ENCODE measurements at regions not wholly inside any gene's neighbourhood (a gene's known extent, or its start where the extent isn't known, plus 50 kb on each side); places are given as distances from the start of the nearest gene placed in this dataset.

DNA sequence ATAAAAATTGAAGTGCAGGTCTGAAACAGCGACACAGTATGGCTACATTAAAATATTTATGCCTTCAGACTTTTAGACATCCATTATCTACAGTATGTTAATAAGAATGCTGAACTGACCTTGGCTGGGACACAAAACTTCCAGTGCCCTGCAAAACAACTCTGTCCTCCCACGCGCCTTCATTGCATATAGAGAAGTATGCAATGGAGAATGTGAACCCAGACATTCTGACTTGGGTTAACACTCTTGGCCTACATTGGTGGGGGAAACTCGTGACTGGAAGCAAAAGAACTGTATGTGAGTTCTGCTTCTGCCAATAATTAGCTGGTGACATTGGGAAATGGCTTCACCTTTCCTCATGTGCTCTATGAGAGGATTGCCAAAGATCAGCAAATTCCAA lies 110.5 kb upstream of the SLC24A5 start:
- TF ChIP-seq, protein P1, sequence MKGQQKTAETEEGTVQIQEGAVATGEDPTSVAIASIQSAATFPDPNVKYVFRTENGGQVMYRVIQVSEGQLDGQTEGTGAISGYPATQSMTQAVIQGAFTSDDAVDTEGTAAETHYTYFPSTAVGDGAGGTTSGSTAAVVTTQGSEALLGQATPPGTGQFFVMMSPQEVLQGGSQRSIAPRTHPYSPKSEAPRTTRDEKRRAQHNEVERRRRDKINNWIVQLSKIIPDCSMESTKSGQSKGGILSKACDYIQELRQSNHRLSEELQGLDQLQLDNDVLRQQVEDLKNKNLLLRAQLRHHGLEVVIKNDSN (CRISPR knock-in tag; IDR thresholded peaks at IDR 0.05): no peak
- TF ChIP-seq MYBL2 (CRISPR knock-in tag; IDR thresholded peaks at IDR 0.05) (no peak), NR1H2 (CRISPR knock-in tag; IDR thresholded peaks at IDR 0.05) (no peak), FOXP1 (CRISPR knock-in tag; IDR thresholded peaks at IDR 0.05; ENCODE audit: borderline replicate concordance) (no peak), SP1 (CRISPR knock-in tag; conservative IDR thresholded peaks at IDR 0.05) (no peak), ETV6 (CRISPR knock-in tag; IDR thresholded peaks at IDR 0.05) (no peak), CREM (CRISPR knock-in tag; IDR thresholded peaks at IDR 0.05) (no peak), KAT7 (CRISPR knock-in tag; IDR thresholded peaks at IDR 0.05; ENCODE audit: borderline replicate concordance) (no peak), TCF7 (CRISPR knock-in tag; IDR thresholded peaks at IDR 0.05; ENCODE audit: low read depth) (no peak)
- TF ChIP-seq, protein P2, sequence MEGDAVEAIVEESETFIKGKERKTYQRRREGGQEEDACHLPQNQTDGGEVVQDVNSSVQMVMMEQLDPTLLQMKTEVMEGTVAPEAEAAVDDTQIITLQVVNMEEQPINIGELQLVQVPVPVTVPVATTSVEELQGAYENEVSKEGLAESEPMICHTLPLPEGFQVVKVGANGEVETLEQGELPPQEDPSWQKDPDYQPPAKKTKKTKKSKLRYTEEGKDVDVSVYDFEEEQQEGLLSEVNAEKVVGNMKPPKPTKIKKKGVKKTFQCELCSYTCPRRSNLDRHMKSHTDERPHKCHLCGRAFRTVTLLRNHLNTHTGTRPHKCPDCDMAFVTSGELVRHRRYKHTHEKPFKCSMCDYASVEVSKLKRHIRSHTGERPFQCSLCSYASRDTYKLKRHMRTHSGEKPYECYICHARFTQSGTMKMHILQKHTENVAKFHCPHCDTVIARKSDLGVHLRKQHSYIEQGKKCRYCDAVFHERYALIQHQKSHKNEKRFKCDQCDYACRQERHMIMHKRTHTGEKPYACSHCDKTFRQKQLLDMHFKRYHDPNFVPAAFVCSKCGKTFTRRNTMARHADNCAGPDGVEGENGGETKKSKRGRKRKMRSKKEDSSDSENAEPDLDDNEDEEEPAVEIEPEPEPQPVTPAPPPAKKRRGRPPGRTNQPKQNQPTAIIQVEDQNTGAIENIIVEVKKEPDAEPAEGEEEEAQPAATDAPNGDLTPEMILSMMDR (IDR thresholded peaks at IDR 0.05): no peak
- TF ChIP-seq, protein P3, sequence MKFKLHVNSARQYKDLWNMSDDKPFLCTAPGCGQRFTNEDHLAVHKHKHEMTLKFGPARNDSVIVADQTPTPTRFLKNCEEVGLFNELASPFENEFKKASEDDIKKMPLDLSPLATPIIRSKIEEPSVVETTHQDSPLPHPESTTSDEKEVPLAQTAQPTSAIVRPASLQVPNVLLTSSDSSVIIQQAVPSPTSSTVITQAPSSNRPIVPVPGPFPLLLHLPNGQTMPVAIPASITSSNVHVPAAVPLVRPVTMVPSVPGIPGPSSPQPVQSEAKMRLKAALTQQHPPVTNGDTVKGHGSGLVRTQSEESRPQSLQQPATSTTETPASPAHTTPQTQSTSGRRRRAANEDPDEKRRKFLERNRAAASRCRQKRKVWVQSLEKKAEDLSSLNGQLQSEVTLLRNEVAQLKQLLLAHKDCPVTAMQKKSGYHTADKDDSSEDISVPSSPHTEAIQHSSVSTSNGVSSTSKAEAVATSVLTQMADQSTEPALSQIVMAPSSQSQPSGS (CRISPR knock-in tag; IDR thresholded peaks at IDR 0.05; ENCODE audit: borderline replicate concordance, low read depth): no peak
- TF ChIP-seq, protein P4, sequence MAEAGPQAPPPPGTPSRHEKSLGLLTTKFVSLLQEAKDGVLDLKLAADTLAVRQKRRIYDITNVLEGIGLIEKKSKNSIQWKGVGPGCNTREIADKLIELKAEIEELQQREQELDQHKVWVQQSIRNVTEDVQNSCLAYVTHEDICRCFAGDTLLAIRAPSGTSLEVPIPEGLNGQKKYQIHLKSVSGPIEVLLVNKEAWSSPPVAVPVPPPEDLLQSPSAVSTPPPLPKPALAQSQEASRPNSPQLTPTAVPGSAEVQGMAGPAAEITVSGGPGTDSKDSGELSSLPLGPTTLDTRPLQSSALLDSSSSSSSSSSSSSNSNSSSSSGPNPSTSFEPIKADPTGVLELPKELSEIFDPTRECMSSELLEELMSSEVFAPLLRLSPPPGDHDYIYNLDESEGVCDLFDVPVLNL (CRISPR knock-in tag; IDR thresholded peaks at IDR 0.05; ENCODE audit: borderline replicate concordance, low read depth): no peak
- TF ChIP-seq, protein P5, sequence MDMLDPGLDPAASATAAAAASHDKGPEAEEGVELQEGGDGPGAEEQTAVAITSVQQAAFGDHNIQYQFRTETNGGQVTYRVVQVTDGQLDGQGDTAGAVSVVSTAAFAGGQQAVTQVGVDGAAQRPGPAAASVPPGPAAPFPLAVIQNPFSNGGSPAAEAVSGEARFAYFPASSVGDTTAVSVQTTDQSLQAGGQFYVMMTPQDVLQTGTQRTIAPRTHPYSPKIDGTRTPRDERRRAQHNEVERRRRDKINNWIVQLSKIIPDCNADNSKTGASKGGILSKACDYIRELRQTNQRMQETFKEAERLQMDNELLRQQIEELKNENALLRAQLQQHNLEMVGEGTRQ (CRISPR knock-in tag; IDR thresholded peaks at IDR 0.05): no peak
